PC-3 (cell line): ENCODE measurements at regions not wholly inside any gene's neighbourhood (a gene's known extent, or its start where the extent isn't known, plus 50 kb on each side); places are given as distances from the start of the nearest gene placed in this dataset.

Experiments used
- ATAC-seq: fragments of 200-7000 bp; cut with Tn5 transposase; 2 replicates; pipeline ENCODE4 v1.9.1; 2020; ENCODE audit warnings: mild to moderate bottlenecking, moderate library complexity
- BruUV-seq: library from RNA; stranded (reverse); fragments of 400-500 nt; replicated peaks from 2 replicates; lab custom pipeline; 2021; lab: Mats Ljungman, UMichigan
- CTCF ChIA-PET: fragments of 300-600 bp; sonication (Branson Sonifier 250); formaldehyde crosslinking; loops from one replicate; lab custom pipeline; 2022; ENCODE audit warnings: antibody characterized with exemption; lab: Charles Lee
- POLR2A ChIA-PET: fragments of 300-600 bp; sonication (Branson Sonifier 250); formaldehyde crosslinking; loops from one replicate; lab custom pipeline; 2022; ENCODE audit warnings: antibody characterized with exemption; ENCODE audit not compliant: unreplicated experiment; lab: Charles Lee
- DNase-seq: peaks from one replicate; pipeline ENCODE4 v3.0.0-alpha.2; 2015
- H2AFZ ChIP-seq: fragments of 300-600 bp; sonication (generic); 2 replicates; pipeline ENCODE4 v1.6.0; 2016; ENCODE audit warnings: antibody characterized with exemption, low read length
- H3F3A ChIP-seq: fragments of 300-600 bp; sonication (generic); one replicate; pipeline ENCODE4 v1.6.0; 2017; ENCODE audit warnings: antibody characterized with exemption, low read length, control low read depth, mild to moderate bottlenecking; ENCODE audit not compliant: unreplicated experiment
- H3K27ac ChIP-seq: fragments of 300-600 bp; sonication (generic); 2 replicates; pipeline ENCODE4 v1.5.1; 2016; ENCODE audit warnings: mild to moderate bottlenecking, low read length
- H3K27me3 ChIP-seq: fragments of 300-600 bp; sonication (generic); 2 replicates; pipeline ENCODE4 v1.6.1; 2016; ENCODE audit warnings: low read length, mixed read lengths
- H3K36me3 ChIP-seq: fragments of 300-600 bp; sonication (generic); 2 replicates; pipeline ENCODE4 v1.6.1; 2016; ENCODE audit warnings: low read depth, mixed run types, low read length, mixed read lengths
- H3K4me1 ChIP-seq: fragments of 300-600 bp; sonication (generic); 2 replicates; pipeline ENCODE4 v1.5.1; 2016; ENCODE audit warnings: low read length; ENCODE audit not compliant: insufficient read depth
- H3K4me2 ChIP-seq: fragments of 300-600 bp; sonication (generic); 2 replicates; pipeline ENCODE4 v1.6.0; 2016; ENCODE audit warnings: low read length
- H3K4me3 ChIP-seq: fragments of 300-600 bp; sonication (generic); 2 replicates; pipeline ENCODE4 v1.5.1; 2016; ENCODE audit warnings: mild to moderate bottlenecking, low read length, mixed read lengths
- H3K79me2 ChIP-seq: fragments of 300-600 bp; sonication (generic); 2 replicates; pipeline ENCODE4 v1.6.1; 2017; ENCODE audit warnings: low read length, mixed read lengths
- H3K9ac ChIP-seq: fragments of 300-600 bp; sonication (generic); 2 replicates; pipeline ENCODE4 v1.6.0; 2016; ENCODE audit warnings: mild to moderate bottlenecking, low read length
- H3K9me2 ChIP-seq: fragments of 300-600 bp; sonication (generic); replicated peaks from 2 replicates; pipeline ENCODE4 v1.6.1; 2016; ENCODE audit warnings: mixed run types, low read length, mixed read lengths
- H3K9me3 ChIP-seq: fragments of 300-600 bp; sonication (generic); 2 replicates; pipeline ENCODE4 v1.6.1; 2016; ENCODE audit warnings: low read length, mixed read lengths
- H4K20me1 ChIP-seq: fragments of 300-600 bp; sonication (generic); 2 replicates; pipeline ENCODE4 v1.6.1; 2016; ENCODE audit warnings: low read length, mixed read lengths
- CTCF ChIP-seq: fragments of 300-600 bp; sonication (generic); conservative IDR thresholded peaks from 2 replicates; pipeline ENCODE4 v1.5.1; 2017; ENCODE audit warnings: antibody characterized with exemption, low read depth, mild to moderate bottlenecking, low read length
- EZH2 ChIP-seq: fragments of 300-600 bp; sonication (generic); IDR thresholded peaks from one replicate; pipeline ENCODE4 v1.6.1; 2017; ENCODE audit warnings: antibody characterized with exemption, mild to moderate bottlenecking, low read length; ENCODE audit not compliant: unreplicated experiment
- EZH2phosphoT487 ChIP-seq: fragments of 300-600 bp; sonication (generic); IDR thresholded peaks from 2 replicates; pipeline ENCODE4 v1.6.1; 2018; ENCODE audit warnings: mild to moderate bottlenecking, antibody characterized with exemption, low read length, borderline replicate concordance
- intact Hi-C: fragments of 100-400 bp; cut with micrococcal nuclease; formaldehyde crosslinking; loops from 2 replicates; pipeline ENCODE4 v1.9.0; 2023

- Histone ChIP-seq H3K4me2 (no peak overlapping the region), H3K27ac (no peak overlapping the region), H3K9me3 (peaks cover 2% of the 10 kb centered on the region; the same call in 1 of the 2 replicates), H3K36me3 (no peaks in the 10 kb centered on the region), H3F3A (no peaks in the 10 kb centered on the region), H3K9ac (no peak overlapping the region), H4K20me1 (no peaks in the 10 kb centered on the region), H3K4me1 (no peaks in the 10 kb centered on the region), H3K9me2 (no peaks in the 10 kb centered on the region; the same call in 1 of the 2 replicates), H3K4me3 (no peak overlapping the region), H3K79me2 (no peaks in the 10 kb centered on the region), H3K27me3 (peaks cover 43% of the 10 kb centered on the region), H2AFZ (no peak overlapping the region)
- CTCF ChIA-PET = no interaction called here
- POLR2A ChIA-PET = no interaction called here
- intact Hi-C loops = loop anchor here (10.0 kb wide), 1 partner anchor 128 kb away; no protein-coding TSS in a partner anchor
- ATAC-seq (no peak), DNase-seq (no peak)
- TF ChIP-seq EZH2phosphoT487 = no peak
- BruUV-seq = no TSS peak
These were observed 172.9 kb upstream of the SMIM23 start for GRCh38 chr5:171612749-171613148.

GRCh38 chr5:171614511-171614910 lies 171.1 kb upstream of the SMIM23 start:
- H3K4me2 ChIP-seq = no peak overlapping the region
- POLR2A ChIA-PET = interaction anchor here (0.5 kb wide), 1 partner anchor 199 kb away, joined by 13 read pairs; no protein-coding TSS in a partner anchor

GRCh38 chr5:171614971-171615653 lies 170.5 kb upstream of the SMIM23 start:
- Histone ChIP-seq H3F3A (no peaks in the 10 kb centered on the region), H3K4me3 (no peak overlapping the region), H3K36me3 (no peaks in the 10 kb centered on the region), H2AFZ (peak overlapping the region; percentile 25; the same call in 1 of the 2 replicates), H3K9me3 (no peaks in the 10 kb centered on the region), H4K20me1 (no peaks in the 10 kb centered on the region), H3K79me2 (no peaks in the 10 kb centered on the region), H3K9me2 (no peaks in the 10 kb centered on the region), H3K27me3 (peaks cover 48% of the 10 kb centered on the region), H3K9ac (no peak overlapping the region), H3K4me1 (no peaks in the 10 kb centered on the region), H3K4me2 (0 out of 2 replicates have a peak overlapping the region, but pooled peaks have one; percentile 30), H3K27ac (no peak overlapping the region)
- TF ChIP-seq EZH2phosphoT487 = no peak
- no peak for TF ChIP-seq CTCF
- TF ChIP-seq EZH2 = no peak
- ATAC-seq (peak; percentile 76), DNase-seq (peak; percentile 53)
- intact Hi-C loops = loop anchor here (10.0 kb wide), 1 partner anchor 130 kb away; no protein-coding TSS in a partner anchor
- ChIA-PET CTCF (interaction anchor here (0.7 kb wide), 1 partner anchor 13 kb away, joined by 3 read pairs; no protein-coding TSS in a partner anchor), POLR2A (interaction anchor here (0.5 kb wide), 1 partner anchor 199 kb away, joined by 13 read pairs; no protein-coding TSS in a partner anchor)
- no TSS peak for BruUV-seq

More at GRCh38 chr5:171614511-171614910, 171.1 kb upstream of the SMIM23 start:
- TF ChIP-seq EZH2phosphoT487 (no peak), CTCF (no peak), EZH2 (no peak)
- no peaks in the 10 kb centered on the region; the same call in 1 of the 2 replicates for H3K9me2 ChIP-seq
- CTCF ChIA-PET = no interaction called here
- H3K9ac ChIP-seq = no peak overlapping the region
- DNase-seq (no peak), ATAC-seq (peak; percentile 39)
- no peak overlapping the region for H3K4me3 ChIP-seq
- H3K9me3 ChIP-seq = no peaks in the 10 kb centered on the region
- no peaks in the 10 kb centered on the region for H3K79me2 ChIP-seq
- H3F3A ChIP-seq = no peaks in the 10 kb centered on the region
- BruUV-seq = no TSS peak
- no peak overlapping the region for H3K27ac ChIP-seq
- no peak overlapping the region for H2AFZ ChIP-seq
- intact Hi-C loops = loop anchor here (10.0 kb wide), 1 partner anchor 130 kb away; no protein-coding TSS in a partner anchor
- no peaks in the 10 kb centered on the region for H4K20me1 ChIP-seq
- peaks cover 48% of the 10 kb centered on the region for H3K27me3 ChIP-seq
- H3K4me1 ChIP-seq = no peaks in the 10 kb centered on the region
- no peaks in the 10 kb centered on the region for H3K36me3 ChIP-seq
